SH-SY5Y (cell line): ENCODE measurements at regions not wholly inside any gene's neighbourhood (a gene's known extent, or its start where the extent isn't known, plus 50 kb on each side); places are given as distances from the start of the nearest gene placed in this dataset.

Source experiments
- GATA2 ChIP-seq: IDR thresholded peaks from 2 replicates; pipeline ENCODE4 v1.6.1; 2011; ENCODE audit warnings: mild to moderate bottlenecking, low read depth, low read length
- GATA3 ChIP-seq: IDR thresholded peaks from 2 replicates; pipeline ENCODE4 v1.6.1; 2011; ENCODE audit warnings: low read depth, mild to moderate bottlenecking, low read length, moderate library complexity

- no peak for TF ChIP-seq GATA2
- no peak for TF ChIP-seq GATA3
These were observed 55.7 kb upstream of the PRSS58 start for GRCh38 chr7:142313528-142313927.

- TF ChIP-seq GATA2 (no peak), GATA3 (no peak)
These were observed 54.0 kb upstream of the PRSS58 start for GRCh38 chr7:142311876-142312275.

GRCh38 chr7:142308918-142309317 lies 51.1 kb upstream of the PRSS58 start:
- no peak for TF ChIP-seq GATA2
- no peak for TF ChIP-seq GATA3

- TF ChIP-seq GATA2: no peak
- TF ChIP-seq GATA3: no peak
These were observed 50.5 kb upstream of the PRSS58 start for GRCh38 chr7:142308326-142308725.
